Stimulated activated CD8-positive, alpha-beta memory T cell treated with anti-CD3 and anti-CD28 coated beads, Interleukin-4, amount 100 ng/mL, for 24 hours (primary cell): ENCODE measurements at regions not wholly inside any gene's neighbourhood (a gene's known extent, or its start where the extent isn't known, plus 50 kb on each side); places are given as distances from the start of the nearest gene placed in this dataset.
"Not testable (repeated sequence)": the region's sequence is repeated elsewhere in the genome, so short reads cannot be mapped to it uniquely, and the experiment has no call there.

ENCODE experiments used
- DNase-seq: peaks from one replicate; pipeline ENCODE4 v3.0.0-alpha.2; 2020; ENCODE audit warnings: low read depth

DNA sequence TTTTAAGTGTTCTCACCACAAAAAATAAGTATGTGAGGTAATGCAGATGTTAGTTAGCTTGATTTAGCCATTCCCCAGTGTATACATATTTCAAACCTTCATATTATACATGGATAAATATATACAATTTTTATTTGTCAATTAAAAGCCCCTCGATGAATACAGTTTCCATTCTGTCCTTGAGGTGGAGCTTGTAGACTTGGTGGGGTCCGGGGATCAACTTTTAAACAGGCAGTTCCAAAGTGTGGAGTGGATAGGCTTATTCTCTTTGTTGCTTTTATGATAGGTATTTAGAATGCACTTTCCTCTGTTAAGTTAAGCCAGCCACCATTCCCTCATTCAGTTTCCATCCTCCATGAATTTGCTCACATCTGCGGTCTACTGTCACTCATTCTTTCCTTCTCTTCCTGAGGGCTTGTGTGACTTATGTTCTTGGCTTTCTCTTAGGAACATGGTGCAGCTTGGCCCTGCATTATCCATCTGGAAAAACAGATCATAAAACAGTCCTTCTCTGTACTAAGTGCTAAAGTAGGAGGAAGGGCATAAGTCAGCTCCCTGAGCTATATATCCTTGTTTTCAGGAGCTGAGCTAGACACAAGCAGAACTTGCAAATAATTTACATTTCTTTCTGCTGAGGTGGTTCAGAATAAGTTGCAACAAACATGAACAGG, 149.1 kb downstream of the NFKBIZ start:
- DNase-seq: no peak

DNA sequence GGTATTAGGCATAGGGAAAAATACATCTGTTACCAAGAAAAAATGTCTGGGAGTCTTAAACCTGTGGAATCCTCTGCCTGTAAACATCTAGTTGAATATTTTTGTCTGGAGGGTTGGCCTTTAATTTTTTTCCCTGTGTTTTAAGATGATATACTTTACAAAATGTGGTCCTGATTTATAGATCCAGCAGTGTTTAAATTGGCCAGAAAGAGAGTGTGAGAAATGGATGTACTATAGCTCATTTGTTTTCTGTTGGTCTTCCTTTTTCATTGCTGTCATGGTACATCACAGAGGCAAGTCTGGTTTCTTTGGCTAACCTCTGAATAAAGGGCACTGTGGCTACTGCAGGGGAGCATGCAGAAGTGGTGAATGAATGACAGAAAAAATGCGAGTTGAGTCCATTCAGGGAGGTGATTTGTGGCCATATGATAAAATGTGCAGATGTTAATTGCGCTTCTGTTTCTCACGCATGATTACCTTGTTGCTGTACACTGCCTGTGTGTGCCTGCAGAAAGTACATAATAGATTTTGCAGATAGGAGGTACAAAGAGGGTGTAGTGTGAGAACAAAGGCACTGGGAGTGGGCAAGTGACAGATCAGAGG, 150.0 kb downstream of the NFKBIZ start:
- DNase-seq: no peak

DNA sequence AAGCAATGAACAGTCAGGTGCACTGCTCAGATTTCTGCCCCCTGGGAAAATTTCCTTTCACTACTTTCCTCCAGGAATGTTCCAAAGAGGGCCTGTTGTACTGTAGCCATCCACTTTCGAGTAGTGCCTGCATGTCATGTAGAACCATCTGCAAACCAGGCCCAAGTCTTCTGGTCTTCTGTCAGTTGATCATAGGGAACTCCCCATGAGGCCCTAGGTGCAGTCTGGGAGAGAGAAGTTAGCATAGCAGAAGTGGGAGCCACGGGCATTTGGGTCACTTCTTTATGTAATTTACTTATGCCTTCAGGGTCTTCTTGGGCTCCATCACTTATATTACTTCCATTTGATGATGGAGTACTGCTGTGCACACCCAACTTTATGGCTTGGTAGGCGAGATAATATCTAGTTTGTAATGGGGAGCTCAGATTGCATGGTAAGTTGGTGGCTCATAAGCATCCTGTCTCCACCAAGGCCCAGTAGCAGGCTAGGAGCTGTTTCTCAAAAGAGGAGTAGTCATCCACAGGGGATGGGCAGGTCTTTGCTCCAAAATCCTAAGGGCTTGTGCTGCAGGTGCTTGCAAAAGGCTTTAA, 151.4 kb downstream of the NFKBIZ start:
- DNase-seq: no peak

DNA sequence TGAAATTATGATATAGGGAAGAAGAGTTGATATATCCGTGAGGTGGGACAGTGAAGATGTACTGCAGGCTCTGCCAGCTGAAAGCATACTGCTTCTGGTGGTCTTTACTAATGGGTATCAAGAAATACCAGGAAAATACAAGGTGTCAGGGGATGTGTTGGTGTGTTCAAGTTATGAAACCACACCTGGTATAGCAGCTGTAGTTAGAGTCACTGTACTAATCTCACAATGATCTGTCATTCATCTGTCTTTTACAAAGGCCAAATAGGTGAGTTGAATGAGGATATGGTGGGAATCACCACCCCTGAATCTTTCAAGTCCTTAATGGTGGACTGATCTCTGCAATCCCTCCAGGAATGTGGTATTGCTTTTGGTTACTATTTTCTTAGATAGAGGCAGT, 152.7 kb downstream of the NFKBIZ start:
- DNase-seq: no peak

DNA sequence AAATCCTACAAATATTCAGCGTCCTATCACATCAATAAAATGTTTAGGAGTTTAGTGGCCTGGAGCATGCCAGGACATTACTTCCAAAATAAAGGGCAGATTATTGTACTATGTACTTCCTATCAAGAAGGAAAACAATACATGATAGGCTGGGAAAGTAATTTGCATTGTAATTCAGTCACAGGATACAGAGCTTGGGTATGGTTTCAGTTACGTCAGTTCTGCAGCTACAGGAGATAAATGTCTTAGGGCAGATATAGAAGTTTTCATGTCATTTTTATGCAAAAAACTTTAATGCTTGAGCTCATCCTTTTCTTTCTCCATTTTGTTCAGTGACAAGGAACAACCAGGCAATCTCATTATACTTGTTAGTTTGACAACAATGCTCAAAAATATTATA, 155.2 kb downstream of the NFKBIZ start:
- no peak for DNase-seq

DNA sequence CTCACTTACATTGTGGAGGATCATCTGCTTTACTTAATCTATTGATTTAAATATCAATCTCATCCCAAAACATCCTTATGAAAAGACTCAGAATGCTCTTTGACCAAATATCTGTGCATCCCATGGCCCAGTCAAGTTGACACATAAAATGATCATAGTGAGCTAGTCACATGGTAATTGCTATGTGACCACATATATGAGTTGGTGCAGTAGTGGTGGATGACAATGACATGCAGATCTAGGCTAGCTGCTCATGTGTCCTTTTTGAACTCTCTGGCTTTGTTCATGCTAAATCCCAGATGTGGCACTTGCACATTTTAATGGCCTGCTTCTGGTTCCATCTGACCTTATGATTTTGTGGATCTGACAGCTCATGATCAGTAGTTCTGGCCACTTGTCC, 156.2 kb downstream of the NFKBIZ start:
- DNase-seq: no peak

DNA sequence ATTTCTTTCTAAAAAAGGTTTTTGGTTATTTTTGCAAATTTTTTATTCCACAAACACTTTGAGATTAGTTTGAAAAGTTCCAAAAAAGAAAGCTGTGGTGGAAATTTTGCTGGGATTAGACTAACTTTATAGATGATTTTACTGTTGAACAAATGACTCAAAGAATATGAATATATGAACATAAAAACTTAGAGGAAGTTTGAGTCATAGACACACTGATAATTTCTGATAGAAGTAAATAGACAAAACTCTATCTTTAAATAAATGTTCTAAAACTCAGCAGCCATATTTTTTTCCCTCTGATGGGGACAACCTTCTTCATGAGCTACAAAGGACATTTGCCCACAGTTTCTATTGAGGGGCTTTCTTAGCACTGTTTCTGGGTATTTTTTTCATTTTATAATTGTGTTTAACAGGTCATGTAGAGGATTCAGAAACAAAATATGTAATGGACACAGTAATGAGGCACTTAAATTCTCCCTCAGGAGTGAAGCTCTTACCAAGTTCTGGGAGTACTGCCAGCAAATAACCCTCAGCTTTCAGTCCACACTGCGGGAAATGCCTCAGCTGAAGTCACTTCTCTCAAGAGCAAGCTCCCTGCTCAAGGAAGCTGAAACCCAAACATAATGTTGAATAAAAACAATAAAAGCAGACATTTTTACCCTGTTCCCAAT, 157.6 kb downstream of the NFKBIZ start:
- no peak for DNase-seq

DNA sequence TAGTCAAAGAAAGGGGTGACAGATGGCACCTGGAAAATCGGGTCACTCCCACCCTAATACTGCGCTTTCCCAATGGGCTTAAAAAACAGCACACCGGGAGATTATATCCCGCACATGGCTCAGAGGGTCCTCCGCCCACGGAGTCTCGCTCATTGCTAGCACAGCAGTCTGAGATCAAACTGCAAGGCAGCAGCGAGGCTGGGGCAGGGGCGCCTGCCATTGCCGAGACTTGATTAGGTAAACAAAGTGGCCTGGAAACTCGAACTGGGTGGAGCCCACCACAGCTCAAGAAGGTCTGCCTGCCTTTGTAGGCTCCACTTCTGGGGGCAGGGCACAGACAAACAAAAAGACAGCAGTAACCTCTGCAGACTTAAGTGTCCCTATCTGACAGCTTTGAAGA, 159.1 kb downstream of the NFKBIZ start:
- DNase-seq: not testable (repeated sequence)

DNA sequence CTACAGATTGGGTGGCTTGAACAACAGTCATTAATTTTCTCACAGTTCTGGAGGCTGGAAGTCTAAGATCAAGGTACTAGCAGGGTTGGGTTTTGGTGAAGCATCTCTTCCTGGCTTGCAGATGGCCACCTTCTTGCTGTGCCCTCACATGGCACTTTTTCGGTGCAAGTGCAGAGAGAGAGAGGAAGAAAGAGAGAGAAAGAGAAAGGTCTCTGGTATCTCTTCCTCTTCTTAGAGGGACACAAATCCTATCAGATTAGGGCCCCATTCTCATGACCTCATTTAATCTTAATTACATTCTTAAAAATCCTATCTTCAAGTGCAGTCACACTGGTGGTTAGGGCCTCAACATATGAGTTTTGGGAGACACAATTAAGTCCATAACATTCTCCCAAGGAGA, 167.1 kb downstream of the NFKBIZ start:
- no peak for DNase-seq

DNA sequence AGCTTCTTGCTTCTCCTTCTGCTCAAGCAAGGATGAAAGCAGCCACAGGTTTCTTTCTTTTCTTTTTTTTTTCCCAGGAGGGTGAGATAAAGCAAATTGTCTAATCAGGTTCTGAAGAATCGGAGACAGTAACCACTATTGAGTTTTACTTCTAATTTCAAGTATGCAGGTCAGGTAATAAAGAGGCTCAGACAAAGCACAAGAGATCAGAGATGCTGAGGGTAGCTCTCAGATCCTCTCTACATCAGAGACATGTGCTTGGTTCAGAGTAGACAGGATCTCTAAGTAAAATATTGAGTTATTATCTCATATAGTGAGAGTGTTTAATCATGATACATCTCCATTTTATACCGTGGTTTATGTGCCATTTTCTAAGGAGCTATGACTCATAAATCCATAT, 168.5 kb downstream of the NFKBIZ start:
- DNase-seq: no peak

DNA sequence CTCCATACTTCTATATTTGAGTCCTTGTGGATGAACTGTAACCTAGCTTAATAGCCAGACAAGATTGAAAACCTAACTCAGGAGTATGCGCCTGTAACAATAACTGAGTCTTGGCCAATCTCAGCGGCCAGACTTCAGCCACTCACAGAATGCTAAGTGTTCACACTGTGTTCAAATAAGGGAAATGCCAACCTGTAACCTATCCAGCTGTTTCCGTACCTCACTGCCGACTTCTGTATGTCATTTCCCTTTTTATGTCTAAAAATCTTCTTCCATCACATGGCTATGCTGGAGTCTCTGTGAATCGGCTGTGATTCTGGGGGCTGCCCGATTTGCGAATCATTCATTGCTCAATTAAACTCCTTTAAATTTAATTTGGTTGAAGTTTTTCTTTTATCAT, 169.2 kb downstream of the NFKBIZ start:
- DNase-seq: no peak

DNA sequence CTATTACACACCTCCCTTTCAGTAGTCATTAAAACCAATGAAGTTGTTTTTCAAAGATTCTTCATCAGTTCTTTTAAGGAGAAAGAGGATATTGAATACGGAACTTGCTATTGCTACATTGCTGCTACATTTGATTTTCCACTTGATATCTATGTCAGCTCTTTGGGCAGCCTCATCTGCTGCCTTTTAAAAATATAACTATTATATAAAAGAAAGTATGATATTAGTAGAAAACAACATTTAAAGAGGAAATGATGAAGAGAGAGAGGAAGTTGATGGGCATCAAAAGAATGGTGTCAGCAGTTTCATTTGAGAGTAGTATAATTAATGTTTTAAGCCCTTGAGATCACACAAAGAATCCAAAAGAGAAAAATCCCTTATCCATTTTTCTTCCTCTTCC, 171.4 kb downstream of the NFKBIZ start:
- DNase-seq: no peak

DNA sequence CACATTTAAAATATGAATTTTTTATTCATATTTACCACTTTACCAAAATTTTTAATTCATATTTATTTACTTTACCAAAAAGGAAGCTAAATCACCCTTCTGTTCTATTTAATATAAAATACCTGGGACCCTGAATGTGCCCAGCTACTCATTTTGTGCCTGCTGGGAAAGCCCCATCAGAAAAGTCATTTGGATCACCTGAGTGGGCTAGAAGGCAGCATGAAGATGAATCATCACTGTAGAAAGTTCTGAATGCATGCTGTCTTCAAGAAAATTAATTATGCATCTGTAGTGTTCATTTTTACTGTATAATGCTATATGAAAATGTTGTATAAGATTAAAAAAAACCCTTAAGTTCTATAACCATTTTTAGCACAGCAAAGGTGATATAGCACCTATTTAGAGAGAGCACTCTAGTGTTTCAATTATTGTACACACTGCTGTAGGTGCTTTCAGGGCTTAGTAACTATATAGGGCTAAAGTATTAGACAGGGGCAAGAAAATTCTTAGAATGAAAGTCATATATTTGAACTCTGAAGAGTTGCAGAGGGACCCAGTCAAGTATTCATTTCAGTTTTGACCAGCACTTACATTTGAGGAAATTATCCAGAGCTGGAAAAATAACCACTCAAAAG, 175.1 kb downstream of the NFKBIZ start:
- no peak for DNase-seq

DNA sequence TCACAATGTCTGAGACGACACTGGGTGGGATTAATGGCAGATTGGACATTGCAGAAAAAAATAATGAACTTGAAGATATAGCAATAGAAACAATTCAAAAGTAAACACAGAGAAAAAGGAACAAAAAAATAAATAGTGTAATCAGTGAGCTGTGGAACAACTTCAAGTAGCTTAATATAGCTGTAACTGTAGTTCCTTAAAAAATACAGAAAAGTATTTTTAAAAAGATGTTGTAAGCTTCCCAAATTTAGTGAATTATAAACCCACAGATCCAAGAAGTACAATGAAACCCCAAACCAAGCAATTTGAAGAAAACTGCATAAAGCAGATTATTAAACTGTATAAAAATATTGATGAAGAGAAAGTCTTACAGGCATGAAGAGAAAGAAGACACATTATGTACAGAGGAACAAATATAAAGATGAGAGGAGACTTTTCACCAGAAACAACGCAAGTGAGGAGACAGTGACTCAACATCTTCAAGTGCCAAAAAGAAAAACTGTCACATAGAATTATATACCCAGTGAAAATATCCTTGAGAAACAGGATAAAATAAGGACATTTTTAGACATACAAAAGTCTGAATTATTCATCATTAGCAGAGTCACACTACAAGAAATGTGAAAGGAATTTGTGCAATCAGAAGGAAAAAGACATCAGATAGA, 176.4 kb downstream of the NFKBIZ start:
- no peak for DNase-seq

DNA sequence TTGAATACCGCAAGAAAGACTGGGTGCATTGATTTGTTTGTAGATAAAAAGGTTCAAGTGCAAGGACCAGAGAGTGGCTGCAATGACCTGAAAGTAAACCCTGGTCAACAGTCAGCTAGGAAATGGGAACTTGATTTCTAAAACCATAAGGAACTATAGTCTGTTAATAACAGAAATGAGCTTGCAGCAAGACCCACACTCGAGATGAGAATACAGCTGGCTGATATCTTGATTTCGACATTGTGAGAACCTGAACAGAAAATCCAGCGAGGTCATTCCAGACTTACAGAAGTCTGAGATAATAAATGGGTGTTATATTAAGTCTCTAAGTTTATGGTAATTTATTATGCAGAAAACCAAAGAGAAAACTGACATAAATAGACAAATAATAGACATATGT, 177.3 kb downstream of the NFKBIZ start:
- DNase-seq: no peak

DNA sequence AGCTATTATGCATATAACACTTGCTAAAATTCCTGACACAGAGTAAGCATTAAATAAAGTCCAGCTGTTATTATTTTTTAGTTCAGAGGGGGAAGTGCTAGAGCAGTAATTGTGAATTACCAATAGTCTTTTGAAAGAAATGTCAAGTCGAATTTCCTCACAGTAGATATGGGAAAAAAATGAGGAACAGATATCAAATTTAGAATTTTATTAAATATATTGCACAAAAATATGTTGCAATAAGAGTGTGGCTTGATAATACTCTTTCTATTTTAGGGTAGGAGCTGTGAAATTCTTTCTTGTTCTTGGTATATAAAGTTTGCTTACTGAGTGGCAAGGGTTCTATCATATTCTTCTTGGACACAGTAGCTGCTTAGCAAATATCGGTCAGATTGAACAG, 181.3 kb downstream of the NFKBIZ start:
- no peak for DNase-seq

DNA sequence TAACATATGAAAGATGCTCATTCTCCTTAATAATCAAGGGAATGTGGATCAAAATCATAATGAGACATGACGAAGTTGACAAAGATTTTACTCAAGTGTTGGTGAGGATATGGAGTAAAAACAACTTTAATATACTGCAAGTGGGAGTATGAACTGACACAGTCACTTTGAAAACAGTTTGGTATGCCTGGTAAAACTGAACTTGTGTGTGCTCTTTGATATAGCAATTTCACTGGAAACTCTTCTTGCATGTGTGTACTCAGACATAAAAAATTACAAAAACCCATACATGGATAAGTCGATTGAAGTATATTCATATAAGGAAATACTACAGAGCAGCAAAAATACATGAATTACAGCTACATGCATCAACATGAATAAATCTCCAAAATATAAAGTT, 182.5 kb downstream of the NFKBIZ start:
- DNase-seq: no peak

DNA sequence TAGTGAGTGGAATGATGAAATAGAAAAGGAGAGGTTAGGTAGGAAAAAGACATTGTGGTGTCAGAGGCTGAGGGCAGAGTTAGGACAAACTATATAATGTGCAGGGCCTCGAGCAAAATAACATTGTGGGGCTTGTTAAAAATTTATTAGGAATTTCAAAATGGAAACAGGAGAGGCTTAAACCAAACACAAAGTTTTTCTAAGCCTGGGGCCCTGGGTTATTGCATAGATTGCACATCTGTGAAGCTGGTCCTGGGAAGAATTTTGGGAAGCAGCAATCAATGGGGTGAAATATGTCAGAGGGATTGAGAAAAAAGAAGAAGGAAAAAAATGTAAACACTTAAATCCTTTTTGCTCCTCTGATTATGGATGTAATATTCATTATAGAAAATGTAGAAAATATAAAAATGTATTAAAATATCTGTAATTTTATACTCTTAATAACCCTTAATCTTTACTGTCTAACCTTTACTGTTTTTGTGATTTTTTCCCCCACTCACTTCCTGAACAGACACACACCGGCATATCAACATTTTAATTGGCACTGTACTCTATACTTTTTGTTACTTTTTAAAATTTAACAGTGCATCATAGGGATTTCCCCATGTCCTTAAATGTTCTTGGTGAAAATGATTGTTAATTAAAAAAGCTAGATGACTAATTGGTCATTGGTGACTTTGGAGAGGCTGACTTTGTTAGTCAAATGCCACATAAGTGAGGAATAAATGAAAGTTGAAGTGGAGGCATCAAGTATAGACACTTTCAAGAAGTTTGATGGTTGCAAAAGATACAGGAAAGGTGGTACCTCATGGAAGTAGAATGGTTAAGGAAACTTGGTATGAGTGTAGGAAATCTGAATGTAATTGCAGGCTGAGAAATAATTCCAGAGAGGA, 183.4 kb downstream of the NFKBIZ start:
- DNase-seq: no peak

DNA sequence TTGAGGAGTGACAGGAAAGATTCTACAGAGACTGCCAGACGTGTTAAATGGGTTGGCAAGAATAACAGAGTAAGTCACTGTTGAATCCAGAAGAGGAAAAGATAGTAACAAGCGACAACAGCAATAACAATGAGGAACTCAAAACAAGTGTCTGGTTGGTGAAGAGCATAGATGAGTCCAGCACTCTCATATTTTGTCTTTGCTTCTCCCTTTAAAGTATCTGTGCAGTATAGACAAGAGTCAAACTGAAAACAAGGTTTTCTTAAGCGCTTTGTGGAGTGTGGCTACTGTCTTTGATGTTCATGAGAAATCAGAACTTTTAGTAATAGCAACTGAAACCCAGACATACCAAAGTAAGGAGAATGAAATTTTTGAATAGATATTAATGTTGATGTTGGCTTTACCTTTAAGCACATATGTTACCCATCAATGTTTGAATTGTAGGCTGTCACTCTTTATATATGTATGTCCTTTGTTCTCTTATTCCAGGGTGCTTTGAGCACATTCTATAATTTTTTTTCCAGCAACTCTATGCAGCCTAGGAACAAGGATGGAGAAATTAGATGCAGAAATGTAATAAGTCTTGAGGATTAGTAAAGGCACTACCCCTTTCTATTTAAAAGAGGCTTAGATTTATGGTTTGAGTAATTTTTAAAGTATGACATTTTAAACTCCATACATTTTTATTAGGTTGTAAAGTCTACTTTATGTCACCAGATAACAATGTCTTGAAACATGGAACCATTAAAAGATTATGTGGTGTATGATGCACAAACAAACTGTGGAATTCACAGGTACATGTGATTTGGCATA, 185.5 kb downstream of the NFKBIZ start:
- no peak for DNase-seq

DNA sequence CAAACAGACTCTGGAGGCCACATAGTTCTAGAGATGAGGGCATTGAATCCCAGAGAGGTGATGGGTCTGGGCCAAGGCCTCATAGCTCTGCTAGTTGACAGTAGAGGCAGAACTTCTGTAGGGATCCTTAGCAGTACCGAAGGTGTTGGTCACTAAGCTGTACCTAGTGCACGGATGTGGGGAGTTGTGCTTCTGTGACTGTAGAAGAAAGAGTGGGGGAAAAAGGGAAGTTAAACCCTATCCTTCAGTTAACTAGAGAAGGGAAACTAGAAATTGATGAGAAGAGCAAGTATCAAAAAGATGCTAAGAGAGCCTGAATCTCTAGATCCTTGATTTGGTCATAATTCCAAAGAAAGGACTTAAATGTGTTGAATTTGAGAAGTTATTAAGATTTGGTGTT, 186.7 kb downstream of the NFKBIZ start:
- no peak for DNase-seq
